ENCODE measurements at regions not wholly inside any gene's neighbourhood (a gene's known extent, or its start where the extent isn't known, plus 50 kb on each side); places are given as distances from the start of the nearest gene placed in this dataset.

GRCh38 chr2:10965241-10965843 is 53.6 kb downstream of the KCNF1 start:
- Histone ChIP-seq H4K20me1 (ENCODE audit: insufficient read depth) (no peaks in the 10 kb centered on the region), H3K4me3 (replicated peaks in 1 of 2; ENCODE audit: low read depth in 1 of 2, low read length in 2 of 2) (no peak overlapping the region), H3K36me3 (ENCODE audit: control insufficient read depth in 1 of 2, insufficient read depth in 2 of 2, low read length in 2 of 2) (no peaks in the 10 kb centered on the region), H3K4me1 (ENCODE audit: control insufficient read depth in 1 of 2, insufficient read depth in 2 of 2, low read length in 2 of 2) (0 out of 4 replicates have a peak, but pooled peaks cover 0 to 4% of the 10 kb centered on the region in 2 experiments), H2AFZ (ENCODE audit: low read depth, low read length, poor library complexity, severe bottlenecking) (no peak overlapping the region), H3K27ac (ENCODE audit: low read depth, low read length) (no peak overlapping the region), H3K79me2 (ENCODE audit: insufficient read depth, low read length) (no peaks in the 10 kb centered on the region), H3K27me3 (ENCODE audit: insufficient read depth, low read length) (no peaks in the 10 kb centered on the region), H3K4me2 (ENCODE audit: low read length) (no peak overlapping the region), H3K9ac (ENCODE audit: low read length) (no peak overlapping the region), H3K9me2 (ENCODE audit: insufficient read depth) (no peaks in the 10 kb centered on the region; the same call in 1 of the 2 replicates), H3K9me3 (ENCODE audit: control insufficient read depth in 1 of 2, insufficient read depth in 1 of 2, low read depth in 1 of 2, low read length in 2 of 2) (no peaks in the 10 kb centered on the region)
- CTCF ChIA-PET = no interaction called here
- intact Hi-C loops (cut with micrococcal nuclease) = no loop called here
- POLR2A ChIA-PET = no interaction called here
- BruUV-seq (replicated peaks) = no TSS peak
- RAD21 ChIA-PET (ENCODE audit: low non-redundant PET in 1 of 2, low total read pairs in 2 of 2, uncharacterized antibody in 2 of 2, unreplicated experiment in 2 of 2) = no interaction called here
- no peak for ATAC-seq
- DNase-seq (ENCODE audit: low read depth, low spot score) = no peak
- TF ChIP-seq, protein P1, sequence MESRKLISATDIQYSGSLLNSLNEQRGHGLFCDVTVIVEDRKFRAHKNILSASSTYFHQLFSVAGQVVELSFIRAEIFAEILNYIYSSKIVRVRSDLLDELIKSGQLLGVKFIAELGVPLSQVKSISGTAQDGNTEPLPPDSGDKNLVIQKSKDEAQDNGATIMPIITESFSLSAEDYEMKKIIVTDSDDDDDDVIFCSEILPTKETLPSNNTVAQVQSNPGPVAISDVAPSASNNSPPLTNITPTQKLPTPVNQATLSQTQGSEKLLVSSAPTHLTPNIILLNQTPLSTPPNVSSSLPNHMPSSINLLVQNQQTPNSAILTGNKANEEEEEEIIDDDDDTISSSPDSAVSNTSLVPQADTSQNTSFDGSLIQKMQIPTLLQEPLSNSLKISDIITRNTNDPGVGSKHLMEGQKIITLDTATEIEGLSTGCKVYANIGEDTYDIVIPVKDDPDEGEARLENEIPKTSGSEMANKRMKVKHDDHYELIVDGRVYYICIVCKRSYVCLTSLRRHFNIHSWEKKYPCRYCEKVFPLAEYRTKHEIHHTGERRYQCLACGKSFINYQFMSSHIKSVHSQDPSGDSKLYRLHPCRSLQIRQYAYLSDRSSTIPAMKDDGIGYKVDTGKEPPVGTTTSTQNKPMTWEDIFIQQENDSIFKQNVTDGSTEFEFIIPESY (IDR thresholded peaks at IDR 0.05; ENCODE audit: extremely low read depth, insufficient replicate concordance, low read length) = no peak
- TF ChIP-seq CTCF (IDR thresholded peaks at IDR 0.05 in 2 of 3, conservative IDR thresholded peaks at IDR 0.05 in 1 of 3; ENCODE audit: borderline replicate concordance in 1 of 3, insufficient read depth in 1 of 3, low read depth in 2 of 3, low read length in 2 of 3) (no peak), EZH2phosphoT487 (IDR thresholded peaks at IDR 0.05; ENCODE audit: borderline replicate concordance) (no peak), JUND (IDR thresholded peaks at IDR 0.05) (no peak)
